Esophagus muscularis mucosa (tissue), 3 donors: ENCODE measurements at regions not wholly inside any gene's neighbourhood (a gene's known extent, or its start where the extent isn't known, plus 50 kb on each side); places are given as distances from the start of the nearest gene placed in this dataset.

Experiments
- CTCF ChIP-seq, 3 experiments: fragments of 200-600 bp in 2 of 3; fragments of 450-650 bp in 1 of 3; sonication (generic) in 2 of 3; IDR thresholded peaks; one replicate each; pipeline ENCODE4 v1.5.1; 2017 to 2019; ENCODE audit warnings: antibody characterized with exemption in 3 of 3, mild to moderate bottlenecking in 2 of 3, moderate library complexity in 1 of 3
- EP300 ChIP-seq: sonication (generic); formaldehyde crosslinking; IDR thresholded peaks from one replicate; pipeline ENCODE4 v1.6.1; 2017; ENCODE audit warnings: antibody characterized with exemption

GRCh38 chr1:224493269-224493668 is 58.7 kb upstream of the WDR26 start:
- TF ChIP-seq CTCF (IDR thresholded peaks at IDR 0.05) = no peak
- TF ChIP-seq EP300 = no peak
